ENCODE measurements at regions not wholly inside any gene's neighbourhood (a gene's known extent, or its start where the extent isn't known, plus 50 kb on each side); places are given as distances from the start of the nearest gene placed in this dataset.

DNA sequence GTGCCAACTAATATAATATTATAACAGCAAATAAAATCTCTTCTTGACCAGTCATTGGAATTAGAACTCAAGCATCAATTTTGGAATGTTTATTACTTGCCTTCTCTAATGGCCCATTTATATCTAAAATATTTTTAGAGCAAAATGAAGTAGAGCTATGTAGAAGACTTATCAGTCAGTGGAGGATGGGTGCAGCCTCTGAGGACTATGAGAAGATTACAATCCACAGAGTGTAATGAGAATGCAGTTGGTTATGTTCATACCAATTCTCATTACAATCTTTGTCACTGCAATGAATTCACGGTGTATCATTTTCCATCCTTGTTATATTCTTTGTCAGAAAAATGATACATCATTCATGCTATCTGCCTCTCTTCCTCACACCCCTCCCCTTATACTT lies 878.1 kb downstream of the CENPC start:
- no peak for DNase-seq

DNA sequence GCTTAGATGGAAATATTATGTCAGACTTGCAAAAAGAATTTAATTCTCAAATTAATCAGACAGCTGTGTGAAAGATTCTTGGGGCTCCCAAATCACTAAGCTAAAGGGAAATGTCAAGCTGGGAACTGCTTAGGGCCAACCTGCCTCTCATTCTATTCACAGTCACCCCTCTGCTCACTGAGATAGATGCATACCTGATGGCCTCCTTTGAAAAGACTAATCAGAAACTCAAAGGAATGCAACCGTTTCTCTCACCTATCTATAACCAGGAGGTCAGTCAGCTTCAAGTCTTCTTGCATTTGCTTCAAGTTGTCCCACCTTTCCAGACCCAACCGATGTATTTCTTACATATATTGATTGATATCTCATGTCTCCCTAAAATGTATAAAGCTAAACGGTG lies 882.7 kb downstream of the CENPC start:
- no peak for DNase-seq

DNA sequence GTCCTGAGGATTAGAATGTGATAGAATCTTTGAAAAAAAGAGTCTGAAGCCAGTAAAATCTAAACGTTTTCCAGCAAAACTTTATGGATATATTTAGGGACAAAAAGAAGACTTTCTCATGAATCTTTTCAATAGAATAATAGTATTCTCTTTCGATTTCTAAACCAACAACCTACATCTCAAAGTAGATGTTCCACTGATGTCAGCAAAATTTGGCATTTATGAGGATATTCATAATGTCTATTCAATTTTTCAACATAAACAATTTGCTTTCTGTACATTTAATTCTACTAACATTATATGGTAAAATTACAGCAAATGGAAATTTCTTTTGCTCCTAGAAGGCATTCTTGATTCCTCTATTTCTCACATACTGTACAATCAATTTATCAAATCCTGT lies 886.5 kb downstream of the CENPC start:
- DNase-seq: no peak

DNA sequence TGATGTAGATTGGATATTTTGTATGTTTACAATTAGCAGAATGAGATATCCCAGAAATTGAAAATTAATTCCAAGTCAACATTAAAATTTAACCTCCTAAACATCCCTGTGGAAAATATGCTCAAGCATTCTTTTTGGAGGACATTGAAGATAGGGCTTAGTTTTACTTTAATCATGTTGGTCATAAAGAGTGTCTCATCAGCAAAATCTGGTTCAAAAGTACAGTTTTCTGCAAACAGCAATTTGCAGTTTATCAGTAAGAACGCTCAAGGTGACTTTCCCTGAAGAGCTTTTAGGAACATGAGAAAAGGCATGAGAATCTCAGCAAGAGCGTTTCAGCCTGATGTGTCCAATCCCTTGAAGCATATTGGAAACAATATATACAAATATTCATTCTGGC lies 889.8 kb downstream of the CENPC start:
- DNase-seq: no peak

DNA sequence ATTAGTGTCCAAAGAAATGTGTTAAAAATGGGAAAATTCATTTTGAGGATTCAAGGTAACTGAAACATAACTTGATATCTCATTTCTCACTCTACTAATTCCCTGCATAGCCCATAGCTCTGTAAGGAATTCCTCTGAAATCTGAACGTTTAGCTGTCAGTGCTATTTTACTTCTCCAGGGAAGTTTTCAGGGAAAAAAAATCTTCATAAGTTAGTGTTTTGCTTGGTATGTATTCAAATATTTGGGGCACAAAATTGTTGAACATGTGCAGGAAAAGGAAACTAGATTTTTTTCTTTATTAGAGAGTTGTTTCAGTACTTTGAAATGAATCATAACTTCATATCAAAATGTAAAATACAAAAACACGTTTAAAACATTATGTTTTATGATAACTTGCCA lies 891.4 kb downstream of the CENPC start:
- DNase-seq: no peak

DNA sequence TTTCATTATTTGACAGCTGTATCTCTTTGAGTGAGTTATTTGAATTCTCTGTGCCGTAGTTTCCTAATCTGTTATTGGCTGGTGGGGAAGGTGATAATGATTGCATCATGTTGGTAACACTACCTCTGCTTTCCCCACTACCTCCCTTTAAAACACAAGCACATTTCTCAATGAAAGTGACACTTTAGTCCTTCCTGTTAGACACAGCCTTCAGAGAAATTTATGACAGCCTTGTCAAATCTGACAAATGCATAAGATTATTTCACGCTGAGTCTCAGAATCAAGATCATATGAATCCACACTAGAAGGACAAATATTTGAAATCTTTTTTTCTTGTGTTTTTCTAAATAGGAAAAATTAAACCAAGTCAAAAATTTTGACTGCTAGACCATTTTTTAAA lies 896.1 kb downstream of the CENPC start:
- no peak for DNase-seq

DNA sequence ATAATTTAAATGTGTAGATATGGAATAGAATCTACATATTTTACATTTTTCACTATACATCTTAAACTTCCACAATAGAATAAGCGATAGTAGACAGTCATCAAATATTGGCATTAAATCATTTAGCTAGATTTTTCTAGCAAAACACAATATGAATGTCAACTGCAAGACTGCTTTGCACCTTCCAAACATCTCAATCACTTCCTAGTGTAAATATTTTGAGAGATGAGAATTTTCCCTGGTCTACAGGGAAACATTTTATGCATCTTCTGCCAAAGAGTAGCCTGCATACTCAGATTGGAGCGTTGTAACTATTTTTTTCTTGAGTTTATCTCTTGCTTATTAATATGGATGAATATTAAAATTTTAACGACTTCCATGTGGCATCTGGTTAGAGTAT lies 897.4 kb downstream of the CENPC start:
- DNase-seq: no peak

DNA sequence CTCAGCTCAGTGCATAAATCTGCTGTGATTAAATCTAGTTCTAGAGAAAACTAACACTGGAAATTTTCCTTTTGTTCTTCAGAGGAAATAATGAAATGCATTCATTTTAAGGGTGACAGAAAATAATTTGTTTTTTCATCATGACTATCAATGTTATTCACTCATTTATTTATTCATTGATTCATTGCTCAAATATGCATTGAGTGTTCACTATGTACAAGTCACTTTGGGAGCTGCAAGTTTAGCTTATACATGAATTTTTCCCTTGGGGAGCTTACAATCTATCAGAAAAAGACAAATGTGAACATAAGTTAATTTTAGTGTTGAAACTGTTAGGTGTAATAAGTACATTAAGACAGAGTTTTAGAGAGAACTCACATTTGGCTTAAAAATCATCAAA lies 897.8 kb downstream of the CENPC start:
- DNase-seq: no peak

DNA sequence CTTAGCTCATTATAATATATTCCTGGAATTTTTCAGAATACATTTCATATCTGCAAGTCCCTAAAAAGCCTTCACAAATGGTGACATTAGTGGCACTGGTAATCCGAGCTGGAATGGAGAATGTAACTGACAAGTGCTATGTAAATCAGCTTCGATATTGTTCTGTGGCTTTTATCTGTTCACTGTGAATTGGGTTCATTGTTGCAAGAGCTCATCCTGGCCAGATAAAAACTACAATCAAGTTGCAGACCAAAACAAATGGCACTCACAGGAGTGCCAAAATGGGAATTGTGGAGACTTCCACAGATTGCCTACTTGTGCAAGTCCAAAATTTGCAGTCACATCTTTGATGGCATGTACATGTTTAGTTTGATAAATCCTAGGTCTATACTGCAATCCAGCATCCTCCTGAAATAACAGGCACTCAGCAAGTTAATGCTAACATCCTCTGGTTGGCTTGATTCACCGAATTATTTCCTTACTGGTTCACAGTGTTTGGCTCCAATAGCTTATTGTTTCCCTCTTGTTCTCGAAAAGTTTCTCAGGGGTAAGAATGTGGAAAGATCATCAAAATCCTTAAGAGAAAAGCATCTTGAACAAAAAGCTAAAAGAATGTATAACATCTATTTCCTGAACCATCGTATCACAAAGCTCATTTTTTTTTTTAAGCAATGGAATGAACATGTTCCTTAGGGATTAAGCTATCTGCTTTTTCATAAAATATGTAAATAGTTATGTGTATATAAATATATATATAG lies 904.9 kb downstream of the CENPC start:
- no peak for DNase-seq

DNA sequence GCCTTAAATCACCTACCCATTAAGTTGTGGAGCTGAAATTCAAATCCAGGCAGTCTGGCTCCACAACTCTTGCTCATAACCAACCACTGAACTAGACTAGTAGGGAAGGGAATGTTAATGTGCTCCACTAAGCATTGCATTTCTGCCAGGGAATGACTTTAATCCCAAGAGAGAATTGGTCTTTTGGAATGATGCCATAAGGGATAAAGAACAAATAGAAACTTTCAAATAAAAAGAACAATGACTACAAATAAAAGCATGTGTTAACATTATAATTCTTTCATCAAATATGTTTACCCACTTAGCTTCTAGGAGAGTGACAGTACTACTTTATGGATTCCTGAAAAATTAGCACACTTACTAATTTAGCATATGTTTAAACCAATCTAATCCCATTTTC lies 905.9 kb downstream of the CENPC start:
- DNase-seq: no peak

DNA sequence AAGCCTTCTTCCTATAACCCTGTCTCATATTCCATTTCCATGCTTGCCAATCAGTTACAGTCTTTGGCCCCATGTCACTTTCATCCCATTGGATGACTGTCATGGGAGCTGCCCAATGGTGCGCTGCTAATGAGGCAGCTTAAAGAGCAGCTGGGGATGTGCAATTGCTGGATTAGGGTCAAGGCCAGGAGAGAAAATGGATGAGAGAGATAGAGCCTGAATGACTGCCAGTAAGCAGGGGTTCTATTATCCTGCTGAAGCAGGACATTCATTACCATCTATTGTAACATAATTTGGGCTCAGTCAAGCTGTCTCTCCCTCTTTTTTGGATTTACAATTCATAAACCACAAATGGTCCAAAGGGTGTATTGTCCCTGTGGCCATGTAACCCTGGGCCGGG lies 909.0 kb downstream of the CENPC start:
- no peak for DNase-seq

DNA sequence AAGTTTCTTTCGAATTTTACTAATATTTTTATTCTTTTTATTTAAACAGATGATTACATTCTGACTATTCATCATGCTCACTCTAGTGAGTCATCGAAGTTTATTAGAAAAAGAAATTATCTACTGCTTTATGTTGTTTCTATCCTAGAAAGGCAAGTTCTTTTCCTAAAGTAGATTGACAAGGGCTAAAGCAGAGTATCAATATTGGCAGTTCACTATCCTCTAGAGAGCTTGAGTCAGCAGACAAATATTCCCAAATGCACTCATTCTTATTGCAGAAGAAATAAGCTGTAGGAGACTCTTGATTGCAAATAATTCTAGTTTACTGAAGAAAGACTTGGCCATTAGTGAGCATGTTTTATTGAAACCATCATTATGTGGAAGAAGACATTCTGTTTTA lies 911.8 kb downstream of the CENPC start:
- DNase-seq: no peak

DNA sequence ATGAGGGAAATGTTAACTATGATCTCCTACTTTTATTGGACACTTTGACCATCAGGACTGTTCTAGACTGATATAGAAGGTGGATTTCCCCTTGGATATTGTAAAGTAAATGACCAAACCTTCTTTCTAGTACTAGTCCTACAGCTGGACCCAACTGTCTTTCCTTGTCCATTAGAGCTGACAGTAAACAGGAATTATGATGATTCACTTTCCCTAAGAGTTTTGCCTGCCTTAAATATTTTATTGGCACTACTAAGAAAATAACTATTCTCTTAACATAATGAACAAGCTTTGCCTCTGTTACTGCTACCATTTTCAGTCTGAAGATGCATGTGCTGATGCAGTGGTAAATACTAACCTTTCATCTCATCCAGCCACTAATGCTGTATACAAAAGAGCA lies 915.4 kb downstream of the CENPC start:
- no peak for DNase-seq

DNA sequence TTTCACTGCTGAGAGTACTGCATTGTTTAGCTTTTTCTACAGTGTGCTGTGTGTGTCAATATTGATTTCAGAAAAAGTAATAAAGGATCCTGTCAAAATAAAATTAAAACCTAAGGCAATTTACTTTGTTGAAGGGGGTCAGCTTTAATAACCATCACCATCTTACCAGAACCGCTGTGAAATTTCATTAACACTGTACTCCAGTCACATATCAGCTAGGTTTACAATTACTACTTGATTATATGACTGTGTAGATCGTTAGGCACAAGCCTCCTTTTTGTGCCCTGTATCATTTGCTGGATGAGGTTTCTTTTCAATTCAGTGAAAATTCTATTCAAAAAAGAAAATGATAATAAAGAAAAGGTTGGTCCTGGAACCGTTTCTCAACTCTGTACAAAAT lies 917.2 kb downstream of the CENPC start:
- no peak for DNase-seq

DNA sequence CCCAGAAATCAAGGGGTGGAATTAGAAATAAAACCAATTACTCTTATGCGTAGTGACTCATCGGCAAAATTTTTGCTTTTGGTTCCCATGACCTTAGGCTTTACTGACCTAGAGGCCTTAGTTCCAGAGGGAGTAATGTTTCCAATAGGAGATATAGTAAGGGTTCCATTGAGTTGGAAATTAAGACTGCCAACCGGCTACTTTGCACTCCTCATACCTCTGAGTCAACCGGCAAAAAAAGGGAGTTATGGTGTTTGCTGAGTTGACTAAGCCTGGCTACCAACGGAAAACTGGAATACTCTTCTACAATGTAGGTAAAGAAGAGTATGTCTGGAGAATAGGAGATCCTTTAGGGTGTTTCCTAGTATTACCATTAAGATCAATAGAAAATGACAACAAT lies 919.8 kb downstream of the CENPC start:
- no peak for DNase-seq

DNA sequence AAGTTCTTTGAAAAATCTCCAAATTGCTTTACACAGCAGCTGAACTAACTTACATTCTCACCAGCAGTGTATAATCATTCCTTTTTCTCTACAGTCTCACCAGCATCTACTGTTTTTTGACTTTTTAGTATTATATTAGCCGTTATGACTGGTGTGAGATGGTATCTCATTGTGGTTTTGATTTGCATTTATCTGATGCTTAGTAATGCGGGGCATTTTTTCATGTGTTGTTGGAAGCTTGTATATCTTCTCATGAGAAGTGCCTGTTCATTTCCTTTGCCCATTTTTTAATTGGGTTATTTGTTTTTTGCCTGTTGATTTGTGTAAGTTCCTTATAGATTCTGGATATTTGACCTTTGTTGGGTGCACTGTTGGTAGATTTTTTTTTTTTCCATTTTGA lies 931.7 kb downstream of the CENPC start:
- no peak for DNase-seq

DNA sequence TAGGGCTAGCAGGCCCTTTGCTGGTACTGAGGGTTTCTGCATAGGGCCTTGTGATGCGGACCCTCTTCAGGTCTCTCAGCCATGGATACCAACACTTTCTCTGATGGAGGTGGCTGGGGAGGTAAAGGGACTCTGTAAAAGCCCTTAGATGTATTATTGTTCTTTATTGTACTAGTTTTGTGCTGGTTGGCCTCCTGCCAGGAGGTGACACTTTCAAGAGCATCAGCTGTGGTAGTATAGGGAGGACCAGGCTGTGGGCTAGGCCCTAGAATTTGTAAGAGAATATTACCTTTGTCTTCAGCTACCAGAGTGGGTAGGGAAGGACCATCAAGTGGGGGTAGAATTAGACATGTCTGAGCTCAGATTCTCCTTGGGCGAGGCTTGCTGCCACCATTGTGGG lies 936.3 kb downstream of the CENPC start:
- no peak for DNase-seq

DNA sequence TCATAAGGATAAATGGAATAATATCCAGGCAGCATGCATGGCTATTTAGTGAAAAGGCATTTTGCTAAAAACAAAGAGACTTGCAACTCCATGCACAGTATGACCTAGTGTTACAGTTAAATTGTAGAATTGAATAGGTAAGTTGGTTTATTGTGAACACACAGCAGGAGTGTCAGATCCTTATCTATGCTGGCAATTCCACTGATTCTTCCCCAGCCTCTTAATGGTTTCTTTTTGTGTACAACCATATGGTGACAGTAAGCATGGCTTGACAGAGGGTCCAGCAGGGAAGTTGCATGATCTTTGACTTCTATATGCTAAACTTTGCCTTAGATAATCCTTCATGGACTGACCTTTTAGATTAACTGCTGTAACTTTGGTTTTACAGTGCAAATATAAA lies 936.6 kb upstream of the EPHA5 start:
- no peak for DNase-seq

DNA sequence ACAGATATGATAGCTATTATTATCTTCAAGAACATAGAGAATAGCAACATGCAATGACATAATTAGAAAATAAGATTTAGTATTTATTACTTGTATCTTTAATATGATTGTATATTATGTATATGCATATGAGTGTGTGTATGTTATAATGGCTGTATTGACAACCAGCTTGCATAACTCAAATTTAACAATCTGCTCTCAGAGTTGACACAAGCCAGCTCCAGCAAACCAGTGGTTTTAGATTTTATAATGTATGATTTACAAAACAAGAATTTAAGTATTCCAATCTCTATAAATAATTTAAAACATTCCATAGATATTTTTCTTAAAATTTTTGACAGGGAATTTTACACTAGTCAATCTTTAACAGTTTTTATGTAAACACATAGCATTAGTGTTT lies 935.9 kb upstream of the EPHA5 start:
- no peak for DNase-seq

DNA sequence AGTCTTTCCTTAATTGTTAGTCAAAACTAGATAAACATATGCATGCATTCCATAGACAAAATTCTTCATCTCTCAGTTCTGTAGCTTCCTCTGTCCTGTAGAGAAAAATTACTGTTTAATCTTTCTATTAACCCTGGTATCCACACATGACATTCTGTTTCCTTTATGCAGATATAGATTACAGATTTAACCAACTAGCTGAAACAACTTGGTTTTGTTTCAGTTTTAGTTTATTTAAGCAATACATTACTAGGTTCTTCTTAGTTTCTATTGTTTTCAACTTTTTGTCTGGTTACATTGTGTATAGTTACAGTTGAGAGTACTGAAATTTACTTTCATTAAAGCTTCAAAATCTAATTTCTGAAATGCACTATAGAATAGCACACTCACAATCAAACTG lies 933.9 kb upstream of the EPHA5 start:
- no peak for DNase-seq

DNA sequence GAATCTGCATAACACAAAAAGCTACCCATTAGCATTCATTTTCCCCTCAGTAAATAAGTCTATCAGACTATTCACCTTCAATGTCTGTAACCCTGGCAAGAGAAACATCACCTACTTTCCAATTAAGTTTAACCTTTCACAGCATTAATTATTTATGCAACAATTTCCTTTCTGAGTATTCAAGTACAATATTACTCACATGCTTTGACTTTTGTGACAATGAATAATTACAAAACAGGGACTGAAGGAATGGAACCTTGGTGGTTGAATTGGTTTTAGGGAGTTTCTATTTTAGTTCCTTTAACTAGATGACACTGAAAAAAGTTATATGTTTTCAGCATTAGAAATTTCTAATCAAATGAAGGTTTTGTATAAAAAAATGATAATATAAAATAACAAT lies 932.3 kb upstream of the EPHA5 start:
- no peak for DNase-seq

DNA sequence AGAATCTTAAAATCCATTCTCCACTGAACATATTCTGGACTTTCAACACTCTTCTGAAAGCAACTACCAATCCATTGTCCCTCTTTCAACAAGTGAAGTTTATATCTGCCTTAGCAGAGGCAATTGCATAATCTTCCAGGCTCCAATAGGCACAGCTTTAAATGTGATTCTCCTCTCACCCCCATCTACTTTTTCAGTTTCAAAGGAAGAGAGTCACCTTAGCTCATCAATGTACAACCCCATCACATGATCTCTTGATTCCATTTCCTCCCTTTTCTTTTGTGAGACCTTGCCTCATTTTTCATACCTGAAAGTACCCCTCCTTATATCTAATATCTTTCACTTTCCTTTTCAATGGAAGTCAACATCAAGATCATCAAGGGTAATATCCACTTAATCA lies 921.7 kb upstream of the EPHA5 start:
- DNase-seq: no peak

DNA sequence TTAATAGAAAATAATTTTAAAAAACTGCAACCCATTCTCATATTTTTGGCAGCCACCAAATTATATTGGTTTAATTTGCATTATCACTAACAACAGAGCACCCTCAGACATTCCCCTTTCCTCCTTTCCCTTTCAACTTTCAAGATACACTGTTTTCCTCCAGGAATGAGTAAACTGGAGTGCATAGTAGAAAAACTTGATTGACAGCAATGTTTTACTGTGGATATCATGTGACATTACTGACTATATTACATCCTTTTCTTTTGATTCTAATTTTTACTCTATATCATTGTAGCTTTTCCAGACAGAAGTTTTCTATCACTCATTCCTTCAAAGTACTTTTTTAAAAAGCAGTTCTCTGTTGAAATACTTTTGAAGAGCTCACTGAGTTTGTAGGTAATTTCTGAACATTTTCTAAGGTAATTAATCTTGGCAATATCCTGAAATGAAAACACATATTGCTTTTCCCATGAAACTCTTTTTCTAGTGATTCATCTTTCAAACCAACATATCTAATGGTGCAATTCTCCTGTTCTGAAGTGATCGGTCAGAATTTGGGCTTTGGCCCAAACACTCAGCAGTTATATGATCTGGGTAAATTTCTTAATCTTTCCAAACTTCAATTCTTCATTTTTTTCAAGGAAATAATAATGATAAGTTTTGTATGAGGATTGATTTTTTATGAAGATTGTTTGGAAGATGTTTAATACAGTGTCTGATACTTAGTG lies 920.4 kb upstream of the EPHA5 start:
- DNase-seq: no peak

DNA sequence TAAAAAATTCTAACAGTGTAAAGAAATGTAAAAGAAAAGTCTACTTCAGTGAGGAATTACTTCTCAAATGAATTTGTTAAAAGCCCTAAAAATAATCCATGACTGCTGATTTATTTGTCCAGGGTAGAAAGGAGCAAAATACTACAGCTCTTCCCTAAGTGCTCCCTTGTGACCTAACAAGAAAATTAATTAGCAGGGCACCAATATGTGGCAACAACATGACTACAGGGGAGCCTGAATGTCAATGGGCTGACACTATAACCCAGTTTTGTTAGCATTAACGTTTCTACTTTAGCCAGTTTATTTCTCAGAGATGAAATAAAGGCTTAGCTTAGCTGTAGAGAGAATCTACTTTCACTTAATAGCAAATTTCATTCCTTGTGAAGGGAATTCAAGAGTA lies 918.9 kb upstream of the EPHA5 start:
- DNase-seq: no peak

DNA sequence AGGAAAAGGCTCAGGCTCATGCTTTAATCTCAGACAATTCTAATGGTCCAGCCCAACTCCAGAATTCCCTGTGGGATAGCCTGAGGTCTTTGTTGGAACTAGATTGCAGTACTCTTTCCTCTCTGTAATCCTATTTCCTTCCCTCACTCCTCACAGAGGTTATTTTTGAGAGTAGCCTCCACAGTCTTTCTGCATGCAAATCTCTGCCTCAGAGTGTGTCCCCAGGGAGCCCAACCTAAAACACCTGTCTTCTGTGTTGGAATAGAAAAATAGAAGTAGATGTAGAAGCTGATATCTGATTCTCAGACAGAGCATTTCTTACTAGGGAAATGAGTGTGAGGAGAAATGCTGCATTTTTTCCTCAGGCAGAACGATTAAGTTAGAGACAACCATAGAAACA lies 915.5 kb upstream of the EPHA5 start:
- no peak for DNase-seq

Measured in stimulated activated CD4-positive, alpha-beta T cell treated with anti-CD3 and anti-CD28 coated beads, Interleukin-4, amount 100 ng/mL, for 4 hours (primary cell).